CD4-positive, alpha-beta memory T cell (primary cell): ENCODE measurements at regions not wholly inside any gene's neighbourhood (a gene's known extent, or its start where the extent isn't known, plus 50 kb on each side); places are given as distances from the start of the nearest gene placed in this dataset.

Experiments
- CTCF ChIA-PET: fragments of 350-600 bp; sonication (Branson Sonifier 250); formaldehyde crosslinking; loops from one replicate; lab custom pipeline; 2021; ENCODE audit warnings: inconsistent platforms; ENCODE audit not compliant: partially characterized antibody; lab: Charles Lee
- POLR2A ChIA-PET: fragments of 350-600 bp; sonication (Branson Sonifier 250); formaldehyde crosslinking; loops from one replicate; lab custom pipeline; 2021; ENCODE audit not compliant: partially characterized antibody; lab: Charles Lee
- DNase-seq, 5 donors: peaks; one replicate each; pipeline versions ENCODE4 v3.0.0 to v3.0.0-alpha.2; 2020 to 2022; ENCODE audit warnings: mixed read lengths in 1 of 5
- H3K27ac ChIP-seq: one replicate; pipeline ENCODE4 v1.7.0; 2013; ENCODE audit warnings: low read depth, low read length
- H3K27me3 ChIP-seq: 2 replicates; pipeline ENCODE4 v1.7.0; 2013; ENCODE audit warnings: mild to moderate bottlenecking, low read length, moderate library complexity; ENCODE audit not compliant: insufficient read depth
- H3K36me3 ChIP-seq: 2 replicates; pipeline ENCODE4 v1.7.0; 2013; ENCODE audit warnings: mild to moderate bottlenecking, low read length, moderate library complexity; ENCODE audit not compliant: insufficient read depth
- H3K4me1 ChIP-seq: 2 replicates; pipeline ENCODE4 v1.7.0; 2013; ENCODE audit warnings: mild to moderate bottlenecking, low read length, moderate library complexity; ENCODE audit not compliant: insufficient read depth
- H3K4me3 ChIP-seq, 2 donors: one replicate each; pipeline ENCODE4 v1.7.0; 2013; ENCODE audit warnings: low read length in 2 of 2, mild to moderate bottlenecking in 1 of 2
- H3K9me3 ChIP-seq, 2 donors: one replicate each; pipeline ENCODE4 v1.7.0; 2013; ENCODE audit warnings: low read length in 2 of 2, control low read depth in 1 of 2; ENCODE audit not compliant: control insufficient read depth in 1 of 2
- H3K27ac Mint-ChIP-seq, 7 donors: one replicate each; pipeline ENCODE4 v1.8.0; 2020 to 2021; ENCODE audit warnings: mixed read lengths in 7 of 7, mild to moderate bottlenecking in 6 of 7, inconsistent platforms in 3 of 7, moderate library complexity in 3 of 7
- H3K27me3 Mint-ChIP-seq, 2 donors: one replicate each; pipeline ENCODE4 v1.8.0; 2020 to 2021; ENCODE audit warnings: mixed read lengths in 2 of 2
- H3K36me3 Mint-ChIP-seq, 2 donors: one replicate each; pipeline ENCODE4 v1.8.0; 2020 to 2021; ENCODE audit warnings: mixed read lengths in 2 of 2, inconsistent platforms in 1 of 2, mild to moderate bottlenecking in 1 of 2
- H3K4me1 Mint-ChIP-seq, 4 donors: one replicate each; pipeline ENCODE4 v1.8.0; 2020 to 2021; ENCODE audit warnings: mixed read lengths in 4 of 4, mild to moderate bottlenecking in 1 of 4
- H3K4me3 Mint-ChIP-seq, 8 donors: one replicate each; pipeline ENCODE4 v1.8.0; 2020 to 2021; ENCODE audit warnings: mixed read lengths in 8 of 8, mild to moderate bottlenecking in 7 of 8, moderate library complexity in 6 of 8, inconsistent platforms in 3 of 8
- H3K9me3 Mint-ChIP-seq, 8 donors: one replicate each; pipeline ENCODE4 v1.8.0; 2020 to 2021; ENCODE audit warnings: mixed read lengths in 8 of 8, mild to moderate bottlenecking in 5 of 8, inconsistent platforms in 3 of 8, moderate library complexity in 1 of 8
- intact Hi-C: fragments of 100-400 bp; cut with micrococcal nuclease; formaldehyde crosslinking; loops from one replicate; pipeline ENCODE4 v1.15.1; 2023

DNA sequence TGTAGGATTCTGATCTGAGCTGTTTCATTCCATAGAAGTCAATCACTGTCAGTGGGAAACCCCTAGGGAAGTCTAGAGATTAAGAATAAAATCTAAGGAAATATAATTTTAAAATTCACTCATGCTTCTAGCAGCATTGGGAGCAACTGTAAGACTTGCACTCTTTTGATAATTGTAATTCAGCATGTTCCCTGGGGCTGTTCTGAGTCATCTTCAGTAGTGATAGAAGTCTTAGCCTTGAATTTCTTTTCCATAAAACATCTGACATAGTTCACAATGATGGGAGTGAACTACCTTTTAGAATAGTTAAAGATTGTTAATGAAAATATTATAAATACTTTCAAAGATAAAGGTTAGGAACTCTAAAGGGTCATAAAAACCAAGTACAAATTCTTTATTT, 935.8 kb downstream of the DTWD2 start:
- H3K27me3 Mint-ChIP-seq = no peaks in the 10 kb centered on the region
- H3K27ac ChIP-seq = no peak overlapping the region
- no peaks in the 10 kb centered on the region for H3K4me1 ChIP-seq
- H3K4me3 ChIP-seq = no peak overlapping the region
- DNase-seq = no peak
- no peak overlapping the region for H3K27ac Mint-ChIP-seq
- no peaks in the 10 kb centered on the region for H3K4me1 Mint-ChIP-seq
- H3K27me3 ChIP-seq = no peaks in the 10 kb centered on the region
- no peaks in the 10 kb centered on the region for H3K36me3 Mint-ChIP-seq
- peaks cover 0 to 10% (median 6%) of the 10 kb centered on the region in 8 donors for H3K9me3 Mint-ChIP-seq
- H3K36me3 ChIP-seq = no peaks in the 10 kb centered on the region
- no peak overlapping the region for H3K4me3 Mint-ChIP-seq
- CTCF ChIA-PET = no interaction called here
- no peaks in the 10 kb centered on the region for H3K9me3 ChIP-seq
- POLR2A ChIA-PET = no interaction called here
- intact Hi-C loops = no loop called here

GRCh38 chr5:118044169-118044568, 944.2 kb downstream of the DTWD2 start:
- Mint-ChIP-seq H3K4me3 (no peak overlapping the region), H3K27me3 (no peaks in the 10 kb centered on the region), H3K27ac (no peak overlapping the region), H3K36me3 (no peaks in the 10 kb centered on the region), H3K9me3 (peaks cover 0 to 11% (median 7%) of the 10 kb centered on the region in 8 donors), H3K4me1 (no peaks in the 10 kb centered on the region)
- no peak for DNase-seq
- H3K36me3 ChIP-seq = no peaks in the 10 kb centered on the region
- intact Hi-C loops = no loop called here
- H3K4me3 ChIP-seq = no peak overlapping the region
- ChIA-PET CTCF (no interaction called here), POLR2A (no interaction called here)
- H3K4me1 ChIP-seq = no peaks in the 10 kb centered on the region
- no peaks in the 10 kb centered on the region for H3K9me3 ChIP-seq
- H3K27me3 ChIP-seq = no peaks in the 10 kb centered on the region
- H3K27ac ChIP-seq = no peak overlapping the region

GRCh38 chr5:118043531-118043930, 944.8 kb downstream of the DTWD2 start:
- no peaks in the 10 kb centered on the region for H3K36me3 Mint-ChIP-seq
- H3K4me1 Mint-ChIP-seq = no peaks in the 10 kb centered on the region
- Histone ChIP-seq H3K4me1 (no peaks in the 10 kb centered on the region), H3K4me3 (no peak overlapping the region), H3K9me3 (no peaks in the 10 kb centered on the region), H3K27me3 (no peaks in the 10 kb centered on the region), H3K36me3 (no peaks in the 10 kb centered on the region), H3K27ac (no peak overlapping the region)
- peaks cover 0 to 9% (median 7%) of the 10 kb centered on the region in 8 donors for H3K9me3 Mint-ChIP-seq
- no peak overlapping the region for H3K4me3 Mint-ChIP-seq
- intact Hi-C loops = no loop called here
- H3K27ac Mint-ChIP-seq = no peak overlapping the region
- ChIA-PET CTCF (no interaction called here), POLR2A (no interaction called here)
- no peaks in the 10 kb centered on the region for H3K27me3 Mint-ChIP-seq
- no peak for DNase-seq

GRCh38 chr5:118042076-118042475, 946.3 kb downstream of the DTWD2 start:
- H3K4me1 ChIP-seq = no peaks in the 10 kb centered on the region
- CTCF ChIA-PET = no interaction called here
- DNase-seq = no peak

DNA sequence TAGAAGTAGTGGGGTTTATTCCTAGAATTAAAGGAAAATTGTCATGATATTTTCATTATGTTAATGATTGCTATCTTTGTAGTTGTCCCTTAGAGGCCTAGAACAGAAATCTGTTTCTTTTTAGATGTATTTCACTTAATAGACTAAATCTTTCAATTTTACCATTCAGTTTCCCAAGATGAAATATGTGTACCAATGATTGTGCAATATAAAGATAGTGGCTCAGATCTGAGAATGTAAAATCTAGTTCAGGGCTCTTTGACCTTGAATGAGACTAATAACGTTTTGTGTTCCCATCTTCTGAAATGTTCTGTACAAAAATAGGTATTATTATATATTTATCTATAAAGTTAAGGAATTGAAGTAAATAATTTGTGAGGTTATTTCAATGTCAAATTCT, 947.9 kb downstream of the DTWD2 start:
- DNase-seq = no peak
- POLR2A ChIA-PET = no interaction called here
- Histone ChIP-seq H3K27me3 (no peaks in the 10 kb centered on the region), H3K36me3 (no peaks in the 10 kb centered on the region), H3K4me1 (no peaks in the 10 kb centered on the region), H3K9me3 (no peaks in the 10 kb centered on the region), H3K27ac (no peak overlapping the region), H3K4me3 (no peak overlapping the region)
- no peaks in the 10 kb centered on the region for H3K4me1 Mint-ChIP-seq
- H3K9me3 Mint-ChIP-seq = peaks cover 0 to 8% (median 5%) of the 10 kb centered on the region in 8 donors
- H3K4me3 Mint-ChIP-seq = no peak overlapping the region
- no peak overlapping the region for H3K27ac Mint-ChIP-seq
- H3K27me3 Mint-ChIP-seq = no peaks in the 10 kb centered on the region
- H3K36me3 Mint-ChIP-seq = no peaks in the 10 kb centered on the region
- intact Hi-C loops = no loop called here
- CTCF ChIA-PET = no interaction called here

More at GRCh38 chr5:118042076-118042475, 946.3 kb downstream of the DTWD2 start:
- H3K27me3 ChIP-seq = no peaks in the 10 kb centered on the region
- H3K9me3 ChIP-seq = no peaks in the 10 kb centered on the region
- H3K4me3 ChIP-seq = no peak overlapping the region
- Mint-ChIP-seq H3K27ac (no peak overlapping the region), H3K4me1 (no peaks in the 10 kb centered on the region), H3K9me3 (peaks cover 0 to 9% (median 7%) of the 10 kb centered on the region in 8 donors), H3K36me3 (no peaks in the 10 kb centered on the region), H3K27me3 (no peaks in the 10 kb centered on the region), H3K4me3 (no peak overlapping the region)
- no peaks in the 10 kb centered on the region for H3K36me3 ChIP-seq
- POLR2A ChIA-PET = no interaction called here
- H3K27ac ChIP-seq = no peak overlapping the region
- intact Hi-C loops = no loop called here

DNA sequence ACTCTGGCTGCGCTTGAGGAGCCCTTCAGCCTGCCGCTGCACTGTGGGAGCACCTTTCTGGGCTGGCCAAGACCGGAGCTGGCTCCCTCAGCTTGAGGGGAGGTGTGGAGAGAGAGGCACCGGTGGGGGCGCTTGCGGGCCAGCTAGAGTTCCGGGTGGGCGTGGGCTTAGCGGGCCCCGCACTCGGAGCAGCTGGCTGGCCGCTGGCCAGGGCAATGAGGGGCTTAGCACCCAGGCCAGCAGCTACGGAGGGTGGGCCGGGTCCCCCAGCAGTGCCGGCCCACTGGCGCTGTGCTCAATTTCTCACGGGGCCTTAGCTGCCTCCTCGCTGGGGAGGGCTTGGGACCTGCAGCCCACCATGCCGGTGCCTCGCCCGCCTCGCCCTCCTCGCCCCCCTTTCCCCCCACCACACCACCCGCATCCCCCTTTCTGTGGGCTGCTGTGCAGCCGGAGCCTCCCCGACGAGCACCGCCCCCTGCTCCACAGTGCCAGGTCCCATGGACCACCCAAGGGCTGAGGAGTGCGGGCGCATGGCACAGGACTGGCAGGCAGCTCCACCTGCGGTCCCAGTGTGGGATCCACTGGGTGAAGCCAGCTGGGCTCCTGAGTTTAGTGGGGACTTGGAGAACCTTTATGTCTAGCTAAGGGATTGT, 954.5 kb downstream of the DTWD2 start:
- Mint-ChIP-seq H3K27ac (no peak overlapping the region), H3K9me3 (peaks cover 0 to 12% (median 7%) of the 10 kb centered on the region in 8 donors)

GRCh38 chr5:118029807-118030206, 958.5 kb downstream of the DTWD2 start:
- no peaks in the 10 kb centered on the region for H3K9me3 ChIP-seq
- H3K9me3 Mint-ChIP-seq = peaks cover 0 to 14% (median 6%) of the 10 kb centered on the region in 8 donors
- no peak for DNase-seq
- no peaks in the 10 kb centered on the region for H3K4me1 ChIP-seq
- intact Hi-C loops = no loop called here
- no peaks in the 10 kb centered on the region for H3K4me1 Mint-ChIP-seq
- no peaks in the 10 kb centered on the region for H3K27me3 Mint-ChIP-seq
- H3K27ac ChIP-seq = no peak overlapping the region
- H3K36me3 Mint-ChIP-seq = no peaks in the 10 kb centered on the region
- no peaks in the 10 kb centered on the region for H3K36me3 ChIP-seq
- ChIA-PET CTCF (no interaction called here), POLR2A (no interaction called here)
- H3K27ac Mint-ChIP-seq = no peak overlapping the region
- no peak overlapping the region for H3K4me3 Mint-ChIP-seq
- H3K27me3 ChIP-seq = no peaks in the 10 kb centered on the region
- H3K4me3 ChIP-seq = no peak overlapping the region

More for the DNA sequence above, 954.5 kb downstream of the DTWD2 start:
- H3K36me3 Mint-ChIP-seq = no peaks in the 10 kb centered on the region
- Histone ChIP-seq H3K36me3 (no peaks in the 10 kb centered on the region), H3K9me3 (no peaks in the 10 kb centered on the region), H3K27me3 (no peaks in the 10 kb centered on the region), H3K4me3 (no peak overlapping the region), H3K4me1 (no peaks in the 10 kb centered on the region), H3K27ac (no peak overlapping the region)
- intact Hi-C loops = no loop called here
- no peaks in the 10 kb centered on the region for H3K27me3 Mint-ChIP-seq
- POLR2A ChIA-PET = no interaction called here
- no peak overlapping the region for H3K4me3 Mint-ChIP-seq
- no peak for DNase-seq
- CTCF ChIA-PET = no interaction called here
- H3K4me1 Mint-ChIP-seq = no peaks in the 10 kb centered on the region
